GM12878 (cell line): ENCODE measurements at regions not wholly inside any gene's neighbourhood (a gene's known extent, or its start where the extent isn't known, plus 50 kb on each side); places are given as distances from the start of the nearest gene placed in this dataset.
"Not testable (repeated sequence)": the region's sequence is repeated elsewhere in the genome, so short reads cannot be mapped to it uniquely, and the experiment has no call there.

Experiments used
- ATAC-seq: fragments of 200-7000 bp; cut with Tn5 transposase; 3 replicates; pipeline ENCODE4 v1.9.1; 2020; ENCODE audit warnings: mild to moderate bottlenecking, moderate library complexity
- BruUV-seq: library from RNA; stranded (reverse); fragments of 400-500 nt; replicated peaks from 2 replicates; lab custom pipeline; 2021; lab: Mats Ljungman, UMichigan
- CTCF ChIA-PET: fragments of 300-600 bp; sonication (Branson Sonifier 250); formaldehyde crosslinking; extraction: SDS; loops from one replicate; lab custom pipeline; 2021; ENCODE audit warnings: inconsistent platforms; lab: Yijun Ruan, JAX
- POLR2A ChIA-PET: fragments of 350-600 bp; formaldehyde crosslinking; extraction: SDS; loops from one replicate; lab custom pipeline; 2021; ENCODE audit warnings: inconsistent platforms; lab: Charles Lee
- RAD21 ChIA-PET: fragments of 300-600 bp; sonication (Branson Sonifier 250); formaldehyde crosslinking; loops from one replicate; lab custom pipeline; 2023; ENCODE audit warnings: antibody characterized with exemption; ENCODE audit not compliant: unreplicated experiment; lab: Charles Lee
- SMC1A ChIA-PET: fragments of 300-600 bp; sonication (Branson Sonifier 250); formaldehyde crosslinking; loops from one replicate; lab custom pipeline; 2023; ENCODE audit not compliant: unreplicated experiment, uncharacterized antibody; lab: Charles Lee
- DNase-seq: peaks from one replicate; pipeline ENCODE4 v3.0.0-alpha.2; 2011; ENCODE audit warnings: low read depth, low spot score
- FAIRE-seq: peaks from 3 replicates; lab custom pipeline; 2011; peaks lifted over from hg19 to GRCh38; lab: Jason Lieb, UNC
- H2AFZ ChIP-seq: 2 replicates; pipeline ENCODE4 v1.6.0; 2011; ENCODE audit warnings: low read depth, low read length, control low read depth; ENCODE audit not compliant: control insufficient read depth
- H3K27ac ChIP-seq: 2 replicates; pipeline ENCODE4 v1.5.1; 2011; ENCODE audit warnings: control low read depth; ENCODE audit not compliant: control insufficient read depth, insufficient read depth
- H3K27me3 ChIP-seq, 2 experiments: replicated peaks in 1 of 2; 2 replicates each; pipeline versions ENCODE4 v1.6.0 to v1.6.1; 2011; ENCODE audit warnings: low read length in 1 of 2; ENCODE audit not compliant: control insufficient read depth in 2 of 2, insufficient read depth in 2 of 2
- H3K36me3 ChIP-seq, 2 experiments: 2 replicates each; pipeline ENCODE4 v1.5.1; 2011; ENCODE audit warnings: low read length in 1 of 2; ENCODE audit not compliant: control insufficient read depth in 2 of 2, insufficient read depth in 2 of 2
- H3K4me1 ChIP-seq: 2 replicates; pipeline ENCODE4 v1.6.1; 2011; ENCODE audit warnings: mild to moderate bottlenecking, low read length, moderate library complexity, mixed read lengths; ENCODE audit not compliant: control insufficient read depth, insufficient read depth
- H3K4me2 ChIP-seq: 2 replicates; pipeline ENCODE4 v1.6.0; 2011; ENCODE audit warnings: control low read depth; ENCODE audit not compliant: control insufficient read depth, insufficient read depth
- H3K4me3 ChIP-seq: fragments of 200-600 bp; sonication (generic); 2 replicates; pipeline ENCODE4 v1.5.1; 2016
- H3K79me2 ChIP-seq: 2 replicates; pipeline ENCODE4 v1.6.0; 2011; ENCODE audit warnings: low read length; ENCODE audit not compliant: control insufficient read depth, insufficient read depth
- H3K9ac ChIP-seq: 2 replicates; pipeline ENCODE4 v1.8.0; 2011; ENCODE audit warnings: low read length, control low read depth, mixed read lengths; ENCODE audit not compliant: control insufficient read depth, insufficient read depth
- H3K9me3 ChIP-seq: replicated peaks from 3 replicates; pipeline ENCODE4 v1.5.1; 2011; ENCODE audit warnings: mild to moderate bottlenecking, low read length; ENCODE audit not compliant: control insufficient read depth, insufficient read depth
- H4K20me1 ChIP-seq: 2 replicates; pipeline ENCODE4 v1.6.0; 2011; ENCODE audit not compliant: control insufficient read depth, insufficient read depth
- CBFB ChIP-seq: IDR thresholded peaks from 2 replicates; pipeline ENCODE4 v1.6.1; 2016; ENCODE audit warnings: antibody characterized with exemption, low read depth
- CBX3 ChIP-seq: fragments of 200-600 bp; sonication (generic); IDR thresholded peaks from 2 replicates; pipeline ENCODE4 v1.6.1; 2016; ENCODE audit warnings: low read depth, borderline replicate concordance
- FOS ChIP-seq: IDR thresholded peaks from 3 replicates; pipeline ENCODE4 v1.6.1; 2011; ENCODE audit warnings: borderline replicate concordance; ENCODE audit not compliant: insufficient read length; ENCODE audit errors: extremely low read depth
- IKZF2 ChIP-seq, 2 experiments: fragments of 450-650 bp; IDR thresholded peaks; 2 replicates each; pipeline ENCODE4 v1.6.1; 2017; ENCODE audit warnings: mild to moderate bottlenecking in 2 of 2, moderate library complexity in 2 of 2
- MYC ChIP-seq: IDR thresholded peaks from 2 replicates; pipeline ENCODE4 v1.6.1; 2011; ENCODE audit warnings: mild to moderate bottlenecking, low read length, moderate library complexity, inconsistent platforms; ENCODE audit not compliant: insufficient read depth, insufficient replicate concordance, insufficient read length, severe bottlenecking
- SIX5 ChIP-seq: IDR thresholded peaks from 2 replicates; pipeline ENCODE4 v1.6.1; 2011; ENCODE audit warnings: mild to moderate bottlenecking, low read depth, low read length, moderate library complexity; ENCODE audit not compliant: severe bottlenecking
- ZNF24 ChIP-seq: fragments of 450-650 bp; IDR thresholded peaks from 2 replicates; pipeline ENCODE4 v1.6.1; 2017; ENCODE audit warnings: antibody characterized with exemption, mild to moderate bottlenecking
- WGBS: methylation state at CpG from one replicate; pipeline ENCODE4 v1.1.6; 2016; ENCODE audit warnings: low lambda C conversion rate; ENCODE audit not compliant: insufficient replicate concordance, insufficient coverage; ENCODE audit errors: missing lambda C conversion rate; 5-methylcytosine and 5-hydroxymethylcytosine counted together
- in situ Hi-C: fragments of 300-500 bp; cut with MboI; formaldehyde crosslinking; loops from 9 replicates; pipeline ENCODE4 v1.14.3; 2018; ENCODE audit warnings: mixed read lengths
- intact Hi-C: fragments of 100-400 bp; cut with micrococcal nuclease; formaldehyde crosslinking; loops from one replicate; pipeline ENCODE4 v1.14.2; 2022; ENCODE audit not compliant: unreplicated experiment
- TF ChIP-seq, protein P1 (sequence below): fragments of 150-350 bp; IDR thresholded peaks from 2 replicates; pipeline ENCODE4 v1.6.1; 2014; ENCODE audit warnings: mild to moderate bottlenecking, low read depth, low read length
- TF ChIP-seq, protein P2 (sequence below): fragments of 450-650 bp; formaldehyde crosslinking; IDR thresholded peaks from 2 replicates; pipeline ENCODE4 v1.4.0; 2020; ENCODE audit warnings: mild to moderate bottlenecking, moderate library complexity

DNA sequence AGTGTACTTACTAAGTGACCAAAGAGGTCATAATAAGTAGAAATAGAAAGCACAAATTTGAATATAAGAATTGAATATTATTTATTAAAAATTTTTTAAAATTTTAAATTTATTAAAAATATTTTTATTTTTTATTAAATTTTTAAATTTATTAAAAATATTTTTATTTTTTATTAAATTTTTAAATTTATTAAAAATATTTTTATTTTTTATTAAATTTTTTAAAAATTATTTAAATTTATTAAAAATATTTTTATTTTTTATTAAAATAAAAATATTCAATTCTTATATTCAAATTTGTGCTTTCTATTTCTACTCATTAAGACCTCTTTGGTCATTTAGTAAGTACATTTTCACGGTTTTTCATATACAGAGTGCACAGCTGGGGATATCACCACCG lies 366.5 kb downstream of the PTH2R start:
- H2AFZ ChIP-seq, H3K27ac ChIP-seq, POLR2A ChIA-PET, H3K79me2 ChIP-seq, intact Hi-C loops, DNase-seq, RAD21 ChIA-PET, SMC1A ChIA-PET, H3K27me3 ChIP-seq, H3K9me3 ChIP-seq, in situ Hi-C loops, H3K4me1 ChIP-seq, H3K4me2 ChIP-seq, FAIRE-seq, CTCF ChIA-PET, H4K20me1 ChIP-seq, H3K36me3 ChIP-seq, ATAC-seq, H3K4me3 ChIP-seq, BruUV-seq, H3K9ac ChIP-seq: not testable (repeated sequence)
- WGBS, result 0% methylated on average over 2 of the region's 2 CpGs

DNA sequence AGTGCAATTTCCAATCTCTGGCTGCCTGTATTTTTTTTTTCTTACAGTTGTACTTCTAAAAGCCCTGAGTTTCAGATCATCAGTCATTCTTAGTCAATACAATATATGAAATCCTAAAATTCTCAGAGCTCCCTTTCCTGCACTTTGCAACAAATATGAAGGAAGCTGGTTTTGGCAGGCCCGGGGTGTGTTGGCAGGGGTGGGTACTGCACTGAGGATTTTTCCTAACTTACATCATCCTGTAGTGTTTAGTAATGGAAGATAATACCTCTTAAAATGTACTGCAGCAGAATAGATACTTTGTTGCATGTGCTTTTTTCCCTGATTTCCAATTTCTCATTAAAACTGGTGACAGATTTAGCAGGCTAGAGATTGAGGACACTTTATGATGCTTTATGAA lies 374.6 kb downstream of the PTH2R start:
- Histone ChIP-seq H3K36me3 (no peaks in the 10 kb centered on the region), H3K79me2 (no peaks in the 10 kb centered on the region), H3K9ac (no peak overlapping the region), H3K27ac (no peak overlapping the region), H3K4me1 (no peaks in the 10 kb centered on the region), H4K20me1 (no peaks in the 10 kb centered on the region), H3K9me3 (no peaks in the 10 kb centered on the region), H3K4me3 (no peak overlapping the region), H3K27me3 (no peaks in the 10 kb centered on the region), H3K4me2 (no peak overlapping the region), H2AFZ (no peak overlapping the region)
- WGBS, result 45% methylated on average over 1 of the region's 1 CpG
- ChIA-PET POLR2A (no interaction called here), SMC1A (interaction anchor here (0.8 kb wide), 1 partner anchor 314 kb away, joined by 3 read pairs; no protein-coding TSS in a partner anchor), CTCF (no interaction called here), RAD21 (no interaction called here)
- FAIRE-seq (no peak), ATAC-seq (no peak), DNase-seq (no peak)
- intact Hi-C loops (loop anchor here (5.0 kb wide), 1 partner anchor 314 kb away; no protein-coding TSS in a partner anchor), in situ Hi-C loops (no loop called here)
- no TSS peak for BruUV-seq
- TF ChIP-seq, protein P1, sequence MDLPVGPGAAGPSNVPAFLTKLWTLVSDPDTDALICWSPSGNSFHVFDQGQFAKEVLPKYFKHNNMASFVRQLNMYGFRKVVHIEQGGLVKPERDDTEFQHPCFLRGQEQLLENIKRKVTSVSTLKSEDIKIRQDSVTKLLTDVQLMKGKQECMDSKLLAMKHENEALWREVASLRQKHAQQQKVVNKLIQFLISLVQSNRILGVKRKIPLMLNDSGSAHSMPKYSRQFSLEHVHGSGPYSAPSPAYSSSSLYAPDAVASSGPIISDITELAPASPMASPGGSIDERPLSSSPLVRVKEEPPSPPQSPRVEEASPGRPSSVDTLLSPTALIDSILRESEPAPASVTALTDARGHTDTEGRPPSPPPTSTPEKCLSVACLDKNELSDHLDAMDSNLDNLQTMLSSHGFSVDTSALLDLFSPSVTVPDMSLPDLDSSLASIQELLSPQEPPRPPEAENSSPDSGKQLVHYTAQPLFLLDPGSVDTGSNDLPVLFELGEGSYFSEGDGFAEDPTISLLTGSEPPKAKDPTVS, result no peak
- TF ChIP-seq, protein P2, sequence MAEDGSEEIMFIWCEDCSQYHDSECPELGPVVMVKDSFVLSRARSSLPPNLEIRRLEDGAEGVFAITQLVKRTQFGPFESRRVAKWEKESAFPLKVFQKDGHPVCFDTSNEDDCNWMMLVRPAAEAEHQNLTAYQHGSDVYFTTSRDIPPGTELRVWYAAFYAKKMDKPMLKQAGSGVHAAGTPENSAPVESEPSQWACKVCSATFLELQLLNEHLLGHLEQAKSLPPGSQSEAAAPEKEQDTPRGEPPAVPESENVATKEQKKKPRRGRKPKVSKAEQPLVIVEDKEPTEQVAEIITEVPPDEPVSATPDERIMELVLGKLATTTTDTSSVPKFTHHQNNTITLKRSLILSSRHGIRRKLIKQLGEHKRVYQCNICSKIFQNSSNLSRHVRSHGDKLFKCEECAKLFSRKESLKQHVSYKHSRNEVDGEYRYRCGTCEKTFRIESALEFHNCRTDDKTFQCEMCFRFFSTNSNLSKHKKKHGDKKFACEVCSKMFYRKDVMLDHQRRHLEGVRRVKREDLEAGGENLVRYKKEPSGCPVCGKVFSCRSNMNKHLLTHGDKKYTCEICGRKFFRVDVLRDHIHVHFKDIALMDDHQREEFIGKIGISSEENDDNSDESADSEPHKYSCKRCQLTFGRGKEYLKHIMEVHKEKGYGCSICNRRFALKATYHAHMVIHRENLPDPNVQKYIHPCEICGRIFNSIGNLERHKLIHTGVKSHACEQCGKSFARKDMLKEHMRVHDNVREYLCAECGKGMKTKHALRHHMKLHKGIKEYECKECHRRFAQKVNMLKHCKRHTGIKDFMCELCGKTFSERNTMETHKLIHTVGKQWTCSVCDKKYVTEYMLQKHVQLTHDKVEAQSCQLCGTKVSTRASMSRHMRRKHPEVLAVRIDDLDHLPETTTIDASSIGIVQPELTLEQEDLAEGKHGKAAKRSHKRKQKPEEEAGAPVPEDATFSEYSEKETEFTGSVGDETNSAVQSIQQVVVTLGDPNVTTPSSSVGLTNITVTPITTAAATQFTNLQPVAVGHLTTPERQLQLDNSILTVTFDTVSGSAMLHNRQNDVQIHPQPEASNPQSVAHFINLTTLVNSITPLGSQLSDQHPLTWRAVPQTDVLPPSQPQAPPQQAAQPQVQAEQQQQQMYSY (CRISPR knock-in tag), result no peak
- TF ChIP-seq ZNF24 (no peak), FOS (no peak), CBX3 (no peak), IKZF2 (IDR thresholded peaks at IDR 0.05) (no peak), CBFB (no peak), MYC (no peak), SIX5 (no peak)
